Stimulated activated CD4-positive, alpha-beta T cell treated with anti-CD3 and anti-CD28 coated beads, Interleukin-15, amount 100 ng/mL, for 1 hour (primary cell): ENCODE measurements at regions not wholly inside any gene's neighbourhood (a gene's known extent, or its start where the extent isn't known, plus 50 kb on each side); places are given as distances from the start of the nearest gene placed in this dataset.

Source experiments
- DNase-seq, 2 donors: peaks; one replicate each; pipeline ENCODE4 v3.0.0-alpha.2; 2020; ENCODE audit warnings: low read depth in 1 of 2, low spot score in 1 of 2

GRCh38 chr2:6496376-6496775 lies 369.3 kb downstream of the CMPK2 start:
- DNase-seq, result no peak

GRCh38 chr2:6497048-6497447 lies 368.7 kb downstream of the CMPK2 start:
- DNase-seq, result no peak

DNA sequence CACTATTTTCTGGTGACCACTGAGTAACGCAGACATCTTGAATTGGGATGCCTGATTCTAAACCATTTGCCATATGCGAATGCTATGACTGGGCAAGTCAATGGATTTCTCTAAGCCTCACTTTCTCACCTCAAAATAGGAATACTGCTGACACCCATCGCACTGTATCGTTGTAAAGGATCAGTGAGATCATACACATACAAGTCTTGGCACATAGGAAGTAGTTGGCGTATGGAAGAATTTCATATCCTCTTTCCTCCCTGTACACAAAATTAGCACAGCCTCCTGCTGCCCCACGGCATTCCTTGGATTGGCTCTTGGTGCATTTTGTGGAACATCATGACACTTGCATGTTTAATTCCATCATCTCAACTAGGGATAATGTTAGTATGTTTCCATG lies 366.9 kb downstream of the CMPK2 start:
- DNase-seq, result no peak

DNA sequence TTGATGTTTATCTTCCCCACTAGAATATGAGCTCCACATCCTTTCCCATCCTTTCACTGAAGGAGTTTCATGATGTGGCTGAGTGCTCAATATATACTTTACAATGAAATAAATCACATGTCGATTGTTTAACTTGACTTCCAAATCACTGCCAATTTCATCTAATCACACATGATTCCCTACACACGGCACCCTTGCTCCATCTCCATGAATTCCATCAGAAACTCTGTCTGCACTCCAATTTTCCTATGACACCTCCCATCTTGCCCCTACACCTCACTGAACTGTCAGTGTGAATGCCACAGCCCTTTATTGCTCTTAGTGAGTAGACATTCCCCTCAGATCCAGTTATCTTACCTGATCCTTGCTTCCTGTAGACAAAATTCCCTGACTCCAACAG lies 366.0 kb downstream of the CMPK2 start:
- DNase-seq, result no peak

- DNase-seq, result no peak
Observed at GRCh38 chr2:6506361-6506794, 359.3 kb downstream of the CMPK2 start.

DNA sequence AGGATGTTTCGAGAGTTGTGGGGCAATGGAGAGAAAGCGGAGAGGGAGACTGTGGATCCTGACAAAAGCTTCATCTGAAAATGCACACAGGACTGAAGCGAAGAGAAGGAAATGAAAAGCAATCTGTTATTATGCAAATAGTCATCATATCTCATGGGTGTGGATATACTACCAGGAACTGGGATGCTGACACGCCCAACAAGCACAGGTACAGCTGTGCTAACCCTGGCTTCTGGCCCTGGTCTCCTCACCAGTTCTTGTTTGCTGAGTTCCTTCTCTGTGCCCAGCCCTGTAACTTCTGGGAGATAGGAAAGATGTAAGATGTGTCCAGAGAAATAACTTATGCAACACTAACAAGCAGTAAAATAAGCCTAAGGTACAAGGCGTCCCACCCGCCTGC lies 358.8 kb downstream of the CMPK2 start:
- DNase-seq, result no peak

GRCh38 chr2:6510532-6510931 lies 355.2 kb downstream of the CMPK2 start:
- no peak for DNase-seq

DNA sequence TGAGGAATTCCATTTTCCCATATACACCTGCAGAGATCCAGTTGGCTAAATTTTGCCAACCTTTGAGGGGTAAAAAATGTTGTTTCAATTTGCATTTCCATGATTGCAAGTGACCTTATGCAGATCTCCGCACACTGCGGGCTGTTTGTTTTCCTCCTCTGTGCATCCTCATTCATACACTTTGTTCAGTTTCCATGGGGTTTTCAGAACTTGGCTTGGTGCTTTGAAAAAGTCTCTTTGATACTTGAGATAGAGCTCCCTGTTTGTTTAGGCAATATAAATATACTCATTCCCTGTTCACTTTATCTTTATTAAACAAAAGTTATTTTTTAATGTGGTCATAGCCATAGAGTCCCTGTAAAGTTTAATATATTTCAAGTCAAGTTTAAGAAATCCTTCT lies 353.1 kb downstream of the CMPK2 start:
- DNase-seq, result no peak

DNA sequence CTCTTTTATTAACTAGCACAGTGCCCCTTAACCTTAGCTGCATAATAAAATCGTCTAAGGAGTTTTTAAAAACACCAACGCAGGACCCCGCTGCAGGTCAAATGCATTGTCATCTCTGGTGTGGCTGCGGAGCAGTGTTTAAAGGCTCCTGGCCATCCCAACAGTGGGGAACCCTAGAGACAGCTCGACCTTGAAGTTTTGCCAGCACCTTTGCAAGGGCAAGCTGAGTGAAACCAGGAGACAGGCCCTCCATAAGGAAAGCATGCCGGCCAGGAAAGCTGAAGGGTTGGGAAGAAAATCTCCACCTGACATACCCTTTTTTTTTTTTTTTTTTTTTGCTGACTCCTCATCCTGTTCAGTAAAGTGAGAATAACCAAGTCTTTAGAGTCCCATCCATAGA lies 349.0 kb downstream of the CMPK2 start:
- DNase-seq, result no peak

GRCh38 chr2:6518361-6518760 lies 347.3 kb downstream of the CMPK2 start:
- no peak for DNase-seq

GRCh38 chr2:6523476-6523875 lies 342.2 kb downstream of the CMPK2 start:
- no peak for DNase-seq

DNA sequence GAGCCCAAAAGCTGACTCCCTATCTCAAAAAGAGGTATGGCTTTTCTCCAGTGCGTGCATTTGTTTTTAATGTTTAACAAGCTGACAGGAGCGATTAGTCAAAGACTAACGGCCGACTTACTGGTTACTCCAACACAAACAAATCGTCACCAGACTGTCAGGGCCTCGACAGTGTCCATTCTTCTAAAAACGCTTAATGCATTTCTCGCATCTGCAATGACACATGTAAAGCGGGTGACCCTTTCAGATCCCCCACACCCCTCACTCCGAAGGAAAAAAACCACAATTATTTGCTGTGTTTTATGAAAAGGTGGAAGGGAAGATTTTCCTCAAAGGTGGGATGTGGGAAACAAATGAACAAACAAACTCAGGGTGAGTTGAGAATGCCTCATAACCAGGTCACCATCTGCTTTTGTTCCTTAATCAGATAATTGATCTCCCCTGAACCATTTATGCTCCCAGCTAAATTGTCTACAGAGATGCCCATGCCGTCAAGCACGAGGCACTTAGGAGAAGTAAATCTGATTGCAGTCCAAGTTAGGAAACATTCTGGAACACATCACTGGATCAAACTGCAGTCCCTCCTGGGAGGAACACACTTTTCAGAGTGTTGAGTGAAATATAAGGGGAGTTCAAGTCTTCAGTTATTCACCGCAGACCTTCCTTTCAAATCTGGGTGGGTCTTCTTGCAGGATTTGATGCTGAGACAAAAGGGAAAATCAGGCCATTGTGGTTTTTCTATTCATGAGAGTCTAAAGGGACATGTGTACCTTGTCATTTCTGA lies 340.8 kb downstream of the CMPK2 start:
- DNase-seq, result no peak

- DNase-seq, result no peak
Observed at GRCh38 chr2:6525475-6525964, 340.2 kb downstream of the CMPK2 start.

DNA sequence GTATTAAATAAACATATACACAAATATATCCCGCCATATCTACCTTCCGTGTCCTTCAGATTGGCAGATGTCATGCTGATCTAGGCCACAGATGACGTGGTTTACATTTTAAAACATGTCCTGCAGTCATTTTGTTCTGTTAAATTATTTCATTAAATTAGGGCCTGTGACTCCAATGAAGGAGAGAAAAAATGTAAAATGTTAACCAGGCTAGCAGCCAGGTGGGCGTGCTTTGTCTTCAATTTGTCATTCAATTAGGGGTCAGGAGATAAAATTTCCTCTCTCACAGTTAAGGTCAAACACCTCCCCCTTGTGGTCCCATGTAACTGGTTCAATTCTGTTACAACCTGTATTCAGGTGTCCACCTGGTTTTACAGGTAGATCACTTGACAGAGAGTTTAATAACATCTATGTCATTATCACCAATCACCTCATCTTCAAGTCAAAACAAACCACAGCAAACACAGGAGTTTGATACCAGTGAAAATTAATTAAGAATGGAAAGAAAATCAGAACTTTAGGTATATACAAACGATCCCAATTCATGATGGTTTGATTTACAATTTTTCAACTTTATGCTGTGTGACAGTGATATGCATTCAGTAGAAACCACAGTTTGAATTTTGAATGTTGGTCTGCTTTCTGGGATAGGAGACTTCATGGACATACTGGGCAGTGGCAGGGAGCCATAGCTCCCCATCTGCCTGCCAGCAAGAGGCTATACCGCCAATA lies 339.4 kb downstream of the CMPK2 start:
- DNase-seq, result no peak

DNA sequence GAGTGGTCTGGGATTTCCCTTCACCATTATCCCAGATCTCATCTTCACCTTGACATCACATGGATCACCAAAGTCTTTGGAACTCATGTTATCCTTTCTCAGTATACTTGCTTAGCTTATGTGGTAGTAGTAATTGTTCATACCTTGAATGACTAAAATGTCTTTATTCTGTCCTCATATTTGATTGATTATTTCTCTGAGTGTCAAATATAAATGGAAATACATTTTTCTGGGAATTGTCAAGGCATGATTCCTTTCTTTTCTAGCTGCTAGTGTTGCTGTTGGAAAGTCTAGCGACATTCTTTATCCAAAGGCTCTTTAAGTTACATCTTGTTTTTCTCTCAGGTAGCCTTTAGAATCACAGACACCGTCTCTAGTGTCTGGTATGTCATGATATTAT lies 334.4 kb downstream of the CMPK2 start:
- DNase-seq, result no peak

GRCh38 chr2:6535572-6535971 lies 330.1 kb downstream of the CMPK2 start:
- no peak for DNase-seq

DNA sequence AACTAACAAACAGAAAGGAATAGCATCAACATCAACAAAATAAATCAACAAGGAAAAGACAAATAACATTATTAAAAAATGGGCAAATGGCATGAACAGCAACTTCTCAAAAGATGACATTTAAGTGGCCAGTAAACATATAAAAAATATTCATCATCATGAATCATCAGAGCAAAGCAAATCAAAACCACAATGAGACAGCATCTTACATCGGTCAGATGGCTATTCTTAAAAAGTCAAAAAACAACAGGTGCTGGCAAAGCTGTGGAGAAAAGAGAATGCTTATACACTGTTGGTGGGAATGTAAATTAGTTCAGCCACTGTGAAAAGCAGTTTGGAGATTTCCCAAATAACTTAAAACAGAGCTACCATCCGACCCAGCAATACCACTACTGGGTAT lies 327.1 kb downstream of the CMPK2 start:
- DNase-seq, result no peak

DNA sequence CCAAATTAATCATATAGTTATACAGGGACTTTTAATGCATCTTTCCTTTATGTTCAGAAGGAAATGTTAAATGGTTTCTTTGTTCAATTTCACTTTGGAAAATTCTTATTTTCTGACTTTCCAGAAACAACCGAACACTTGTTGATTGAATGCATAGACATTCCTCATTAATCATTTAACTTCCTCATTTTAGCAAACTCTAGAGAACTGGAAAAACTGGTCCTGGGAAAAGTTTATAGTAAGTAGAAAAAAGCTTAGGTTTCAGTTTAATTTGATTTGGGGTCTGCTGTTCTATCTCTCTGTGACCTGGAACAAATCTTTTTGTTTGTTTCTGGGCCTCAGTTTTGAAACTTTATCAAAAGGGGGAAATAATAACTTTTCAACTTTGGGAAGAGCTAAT lies 320.4 kb downstream of the CMPK2 start:
- DNase-seq, result no peak

DNA sequence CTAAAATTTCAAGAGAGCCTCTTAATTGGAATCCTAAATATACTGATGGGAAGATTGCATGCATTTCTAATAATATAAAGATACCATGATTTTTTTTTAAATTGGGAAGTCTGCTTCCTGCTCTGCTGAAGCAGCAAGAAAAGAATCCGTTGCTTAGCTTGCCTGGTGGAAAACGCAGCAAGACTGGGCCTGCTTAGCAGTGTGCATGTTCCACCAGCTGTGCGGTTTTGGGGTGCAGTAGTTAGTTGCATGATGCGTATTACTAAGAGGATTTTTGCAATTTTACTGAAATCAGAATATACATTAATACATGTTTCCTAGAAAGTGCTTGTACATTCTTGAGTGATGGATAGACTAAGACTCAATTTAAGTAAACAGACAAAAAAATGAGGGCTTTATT lies 319.9 kb downstream of the CMPK2 start:
- DNase-seq, result no peak

- no peak for DNase-seq
Observed at GRCh38 chr2:6554466-6554865, 311.2 kb downstream of the CMPK2 start.

DNA sequence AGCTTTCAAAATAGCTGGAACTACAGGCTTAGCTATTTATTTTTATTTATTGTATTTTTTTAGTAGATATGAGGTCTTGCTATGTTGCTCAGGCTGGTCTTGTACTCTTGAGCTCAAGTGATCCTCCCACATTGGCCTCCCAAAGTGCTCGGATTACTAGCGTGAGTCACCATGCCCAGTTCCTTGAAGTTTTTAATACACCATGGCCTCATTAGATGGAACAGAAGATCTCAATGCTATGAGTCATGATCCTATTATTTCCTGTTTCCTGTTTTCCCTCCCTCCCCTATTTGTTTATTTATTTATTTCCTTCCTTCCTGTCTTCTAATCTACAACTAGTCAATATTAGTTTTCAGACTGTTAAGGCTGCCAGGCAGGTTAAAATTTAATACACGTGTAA lies 309.0 kb downstream of the CMPK2 start:
- DNase-seq, result no peak

- no peak for DNase-seq
Observed at GRCh38 chr2:6557737-6558136, 308.0 kb downstream of the CMPK2 start.

DNA sequence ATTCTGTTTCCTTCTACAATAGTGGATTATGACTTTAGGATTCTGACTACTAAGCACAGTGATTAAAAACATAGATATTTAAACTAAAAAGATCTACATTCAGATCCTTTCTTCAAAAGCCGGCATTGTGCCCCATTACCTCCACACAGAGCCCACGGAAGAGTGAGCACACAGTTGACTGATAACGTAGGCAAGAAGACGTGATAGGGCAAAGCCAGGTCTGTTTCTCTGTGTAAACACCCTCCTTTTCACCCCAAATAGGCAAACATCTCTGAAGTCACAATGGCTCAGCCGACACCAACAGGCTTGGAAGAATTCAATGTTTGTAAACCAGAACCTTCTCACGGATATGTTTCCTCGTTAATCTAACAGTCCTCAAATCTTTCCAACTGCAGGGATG lies 302.9 kb downstream of the CMPK2 start:
- no peak for DNase-seq
